AG10803 (cell line): ENCODE measurements at regions not wholly inside any gene's neighbourhood (a gene's known extent, or its start where the extent isn't known, plus 50 kb on each side); places are given as distances from the start of the nearest gene placed in this dataset.

Experiments
- DNase-seq: peaks from one replicate; pipeline ENCODE4 v3.0.0; 2010; ENCODE audit warnings: low read depth
- H3K4me3 ChIP-seq: 2 replicates; pipeline ENCODE4 v1.5.1; 2011; ENCODE audit warnings: mild to moderate bottlenecking, low read length, control low read depth
- CTCF ChIP-seq: conservative IDR thresholded peaks from 2 replicates; pipeline ENCODE4 v1.5.1; 2011; ENCODE audit warnings: mild to moderate bottlenecking, low read length, control low read depth, inconsistent platforms

- no peak for TF ChIP-seq CTCF
These were observed 262.0 kb downstream of the HAUS1 start for GRCh38 chr18:46366201-46366600.

GRCh38 chr18:46366751-46367376, 262.7 kb downstream of the HAUS1 start:
- TF ChIP-seq CTCF: no peak
- no peak overlapping the region for H3K4me3 ChIP-seq
- no peak for DNase-seq

More at GRCh38 chr18:46366201-46366600, 262.0 kb downstream of the HAUS1 start:
- no peak overlapping the region for H3K4me3 ChIP-seq
- no peak for DNase-seq

DNA sequence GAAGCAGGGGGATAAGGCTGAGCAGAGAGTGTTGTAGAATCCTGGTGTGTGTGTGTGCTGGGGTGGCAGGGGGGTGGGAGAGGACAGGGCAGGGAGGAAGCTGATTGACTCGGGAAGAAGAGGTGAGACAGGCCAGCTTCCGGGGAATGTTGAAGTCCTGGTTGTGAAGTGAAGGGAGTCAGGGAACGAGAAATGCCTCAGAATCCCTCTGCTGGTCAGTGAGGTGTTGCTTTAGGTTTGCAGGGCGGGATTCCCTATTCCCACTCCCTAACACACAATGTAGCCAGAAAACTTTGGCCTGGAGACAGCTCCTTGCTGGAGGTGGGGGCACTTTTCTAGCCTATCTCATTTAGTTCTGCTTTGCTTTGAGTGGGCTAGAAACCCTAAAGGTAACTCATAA, 265.1 kb downstream of the HAUS1 start:
- H3K4me3 ChIP-seq: no peak overlapping the region
- 0 out of 2 replicates have a peak, but pooled peaks have one; percentile 0 for TF ChIP-seq CTCF
- DNase-seq: no peak

GRCh38 chr18:46370898-46371297, 266.7 kb downstream of the HAUS1 start:
- H3K4me3 ChIP-seq: no peak overlapping the region
- no peak for TF ChIP-seq CTCF
- DNase-seq: no peak

DNA sequence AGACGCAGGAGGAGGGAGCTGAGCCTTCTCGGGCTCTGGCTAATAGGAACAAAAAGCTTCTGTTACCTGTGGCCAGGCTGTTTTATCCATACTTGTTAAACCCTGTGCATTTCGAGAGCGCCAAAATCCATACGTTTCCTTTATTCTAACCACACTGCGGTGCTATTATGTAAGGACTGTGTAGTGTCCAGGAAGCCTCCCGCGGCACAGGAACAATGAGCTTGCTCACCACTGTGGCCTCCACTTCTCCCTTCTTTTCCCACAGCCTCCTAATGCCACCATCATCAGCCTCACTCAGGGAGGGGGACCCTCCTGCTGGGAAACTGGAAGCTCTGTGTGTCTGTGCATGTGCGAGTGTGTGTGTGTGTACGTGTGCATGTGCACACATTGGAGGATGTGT, 268.5 kb downstream of the HAUS1 start:
- TF ChIP-seq CTCF: no peak
- DNase-seq: no peak
- no peak overlapping the region for H3K4me3 ChIP-seq

GRCh38 chr18:46373131-46373530, 268.9 kb downstream of the HAUS1 start:
- no peak for DNase-seq
- H3K4me3 ChIP-seq: no peak overlapping the region
- TF ChIP-seq CTCF: no peak

GRCh38 chr18:46373791-46374190, 269.6 kb downstream of the HAUS1 start:
- no peak for DNase-seq
- no peak overlapping the region for H3K4me3 ChIP-seq
- TF ChIP-seq CTCF: no peak
